ENCODE measurements at regions not wholly inside any gene's neighbourhood (a gene's known extent, or its start where the extent isn't known, plus 50 kb on each side); places are given as distances from the start of the nearest gene placed in this dataset.

DNA sequence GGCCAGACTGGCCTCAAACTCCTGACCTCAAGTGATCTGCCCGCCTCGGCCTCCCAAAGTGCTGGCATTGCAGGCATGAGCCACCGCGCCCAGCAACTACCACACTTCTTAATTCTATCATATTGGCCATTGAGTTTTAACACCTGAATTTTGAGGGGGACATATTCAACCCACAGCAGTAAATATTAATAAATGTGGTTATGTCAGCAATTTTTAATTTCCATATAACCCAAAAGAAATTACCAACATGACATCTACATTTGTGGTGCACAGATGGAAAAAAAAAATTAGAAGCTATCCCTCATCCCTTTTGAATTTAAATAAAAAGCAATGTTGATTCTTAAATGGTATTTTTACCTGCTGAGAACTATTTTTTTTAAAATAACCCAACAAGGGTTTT is 88.7 kb downstream of the SLITRK6 start:
- H3K4me3 ChIP-seq, result no peak overlapping the region
- TF ChIP-seq POLR2AphosphoS5 (IDR thresholded peaks at IDR 0.05) (no peak), EP300 (IDR thresholded peaks at IDR 0.05) (no peak), POLR2A (IDR thresholded peaks at IDR 0.05) (no peak)
- TF ChIP-seq, protein P1, sequence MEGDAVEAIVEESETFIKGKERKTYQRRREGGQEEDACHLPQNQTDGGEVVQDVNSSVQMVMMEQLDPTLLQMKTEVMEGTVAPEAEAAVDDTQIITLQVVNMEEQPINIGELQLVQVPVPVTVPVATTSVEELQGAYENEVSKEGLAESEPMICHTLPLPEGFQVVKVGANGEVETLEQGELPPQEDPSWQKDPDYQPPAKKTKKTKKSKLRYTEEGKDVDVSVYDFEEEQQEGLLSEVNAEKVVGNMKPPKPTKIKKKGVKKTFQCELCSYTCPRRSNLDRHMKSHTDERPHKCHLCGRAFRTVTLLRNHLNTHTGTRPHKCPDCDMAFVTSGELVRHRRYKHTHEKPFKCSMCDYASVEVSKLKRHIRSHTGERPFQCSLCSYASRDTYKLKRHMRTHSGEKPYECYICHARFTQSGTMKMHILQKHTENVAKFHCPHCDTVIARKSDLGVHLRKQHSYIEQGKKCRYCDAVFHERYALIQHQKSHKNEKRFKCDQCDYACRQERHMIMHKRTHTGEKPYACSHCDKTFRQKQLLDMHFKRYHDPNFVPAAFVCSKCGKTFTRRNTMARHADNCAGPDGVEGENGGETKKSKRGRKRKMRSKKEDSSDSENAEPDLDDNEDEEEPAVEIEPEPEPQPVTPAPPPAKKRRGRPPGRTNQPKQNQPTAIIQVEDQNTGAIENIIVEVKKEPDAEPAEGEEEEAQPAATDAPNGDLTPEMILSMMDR (IDR thresholded peaks at IDR 0.05), result no peak
- H3K27ac ChIP-seq, result no peak overlapping the region
- H3K36me3 ChIP-seq, result no peaks in the 10 kb centered on the region
- 92 to 97% (median 96%) methylated on average over 4 of the region's 4 CpGs for WGBS, 5 donors
- no peaks in the 10 kb centered on the region for H3K4me1 ChIP-seq
- no peak for DNase-seq
- no peaks in the 10 kb centered on the region for H3K27me3 ChIP-seq
- H3K9me3 ChIP-seq, result no peaks in the 10 kb centered on the region
- intact Hi-C loops (cut with DNase I; ENCODE audit: low total_unique reads), result no loop called here

DNA sequence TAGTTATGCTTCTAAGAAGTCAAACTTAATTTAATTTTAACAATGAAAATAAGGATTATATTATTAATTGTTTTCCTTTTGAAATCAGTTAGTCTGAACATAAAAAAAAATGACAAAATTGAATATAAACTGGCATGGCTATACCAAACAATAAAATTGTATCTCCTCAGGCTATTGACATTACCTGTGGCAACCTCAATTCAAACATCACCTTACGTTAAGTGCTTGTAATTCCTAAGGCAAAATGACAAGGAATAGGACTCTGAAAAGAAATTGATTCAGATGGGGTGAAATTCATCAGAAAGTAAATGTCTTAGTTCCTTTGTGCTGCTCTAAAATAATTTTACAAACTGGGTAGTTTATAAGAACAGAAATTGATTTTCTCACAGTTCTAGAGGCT is 89.5 kb downstream of the SLITRK6 start:
- TF ChIP-seq POLR2AphosphoS5 (IDR thresholded peaks at IDR 0.05), result no peak
- TF ChIP-seq EP300 (IDR thresholded peaks at IDR 0.05), result no peak
- no peak for TF ChIP-seq POLR2A (IDR thresholded peaks at IDR 0.05)
- TF ChIP-seq, protein P1 (IDR thresholded peaks at IDR 0.05), result no peak
- Histone ChIP-seq H3K36me3 (no peaks in the 10 kb centered on the region), H3K4me3 (no peak overlapping the region), H3K27me3 (no peaks in the 10 kb centered on the region), H3K4me1 (no peaks in the 10 kb centered on the region), H3K9me3 (no peaks in the 10 kb centered on the region), H3K27ac (no peak overlapping the region)
- DNase-seq, result no peak
- 66 to 82% (median 76%) methylated on average over 1 of the region's 1 CpG for WGBS, 5 donors
- intact Hi-C loops (cut with DNase I; ENCODE audit: low total_unique reads), result no loop called here

DNA sequence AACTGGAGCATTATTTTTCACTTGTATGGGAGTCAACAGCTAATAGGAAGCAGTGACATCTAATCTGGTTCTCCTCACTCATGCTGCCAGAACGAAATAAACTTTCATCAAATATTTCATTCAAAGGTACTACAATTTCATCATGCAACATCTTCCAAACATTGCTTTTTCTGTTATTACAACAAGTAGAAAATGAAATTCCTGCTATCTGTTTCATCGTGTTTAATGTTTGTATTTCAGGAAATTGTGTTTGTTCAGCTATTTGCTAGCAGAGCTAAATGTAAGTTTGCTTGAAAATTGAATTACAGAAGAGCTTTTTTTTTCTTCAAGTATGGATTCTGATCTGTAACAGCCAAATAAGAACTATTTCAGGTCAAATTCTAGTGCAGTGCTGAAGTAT is 90.1 kb downstream of the SLITRK6 start:
- Histone ChIP-seq H3K4me1 (no peaks in the 10 kb centered on the region), H3K4me3 (no peak overlapping the region), H3K9me3 (no peaks in the 10 kb centered on the region), H3K27ac (no peak overlapping the region), H3K36me3 (no peaks in the 10 kb centered on the region), H3K27me3 (no peaks in the 10 kb centered on the region)
- intact Hi-C loops (cut with DNase I; ENCODE audit: low total_unique reads), result no loop called here
- TF ChIP-seq POLR2A (IDR thresholded peaks at IDR 0.05) (no peak), EP300 (IDR thresholded peaks at IDR 0.05) (no peak), POLR2AphosphoS5 (IDR thresholded peaks at IDR 0.05) (no peak)
- TF ChIP-seq, protein P1 (IDR thresholded peaks at IDR 0.05), result no peak
- no peak for DNase-seq
- WGBS, 5 donors, result 25 to 38% (median 28%) methylated on average over 2 of the region's 2 CpGs

DNA sequence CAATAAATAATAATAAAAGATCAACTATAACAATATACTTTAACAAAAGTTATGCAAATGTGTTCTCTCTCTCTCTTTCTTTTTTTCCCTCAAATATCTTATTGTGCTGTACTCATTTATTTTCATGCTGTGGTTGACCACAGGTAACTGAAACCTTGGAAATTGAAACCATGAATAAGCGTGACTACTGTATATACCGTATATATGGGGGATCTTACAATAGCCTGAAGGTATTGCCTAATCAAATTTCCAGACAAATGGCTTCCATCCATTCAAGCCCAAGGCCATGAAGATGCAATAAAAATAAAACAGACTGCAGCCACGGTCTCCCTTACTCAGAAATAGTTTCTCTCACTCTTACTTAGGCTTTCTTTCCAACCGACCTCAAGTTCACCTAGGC is 98.3 kb downstream of the SLITRK6 start:
- 76 to 84% (median 80%) methylated on average over 4 of the region's 4 CpGs for WGBS, 5 donors
- H3K9me3 ChIP-seq, result peaks cover 0 to 9% (median 0%) of the 10 kb centered on the region in 4 donors
- intact Hi-C loops (cut with DNase I; ENCODE audit: low total_unique reads), result no loop called here
- H3K4me3 ChIP-seq, result no peak overlapping the region
- TF ChIP-seq POLR2AphosphoS5 (IDR thresholded peaks at IDR 0.05), result no peak
- H3K36me3 ChIP-seq, result no peaks in the 10 kb centered on the region
- no peak for DNase-seq
- no peak overlapping the region for H3K27ac ChIP-seq
- H3K27me3 ChIP-seq, result no peaks in the 10 kb centered on the region
- no peaks in the 10 kb centered on the region for H3K4me1 ChIP-seq

DNA sequence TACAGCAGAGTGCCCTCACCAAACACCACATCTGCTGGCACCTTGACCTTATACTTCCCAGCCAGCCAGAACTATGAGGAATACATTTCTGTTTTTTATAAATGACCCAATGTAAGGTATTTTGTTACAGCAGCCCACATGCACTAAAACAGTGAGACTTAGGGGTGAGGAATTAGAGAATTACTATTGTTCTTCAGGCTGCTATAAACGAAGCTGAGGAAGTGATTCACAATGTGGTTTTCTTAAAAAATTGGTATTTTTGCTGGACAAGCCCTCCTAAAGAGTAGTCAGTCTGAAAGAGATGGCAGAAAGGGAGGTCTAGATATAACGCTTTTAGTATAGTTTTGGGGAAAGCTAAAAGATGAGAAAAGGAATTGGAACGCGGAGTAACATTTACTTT is 101.0 kb downstream of the SLITRK6 start:
- H3K27me3 ChIP-seq, result no peaks in the 10 kb centered on the region
- no peak for TF ChIP-seq POLR2AphosphoS5 (IDR thresholded peaks at IDR 0.05)
- TF ChIP-seq, protein P1 (IDR thresholded peaks at IDR 0.05), result no peak
- no peak overlapping the region for H3K4me3 ChIP-seq
- H3K36me3 ChIP-seq, result no peaks in the 10 kb centered on the region
- H3K4me1 ChIP-seq, result no peaks in the 10 kb centered on the region
- intact Hi-C loops (cut with DNase I; ENCODE audit: low total_unique reads), result no loop called here
- DNase-seq, result no peak
- peaks cover 0 to 9% (median 0%) of the 10 kb centered on the region in 4 donors for H3K9me3 ChIP-seq
- 32 to 51% (median 48%) methylated on average over 4 of the region's 4 CpGs for WGBS, 5 donors
- no peak overlapping the region for H3K27ac ChIP-seq

Data from stomach (tissue), 8 donors.